Cardiac muscle cell (in vitro differentiated cells and primary cell): ENCODE measurements at regions not wholly inside any gene's neighbourhood (a gene's known extent, or its start where the extent isn't known, plus 50 kb on each side); places are given as distances from the start of the nearest gene placed in this dataset.

Experiments
- DNase-seq, 2 donors: peaks; one replicate each; pipeline versions ENCODE4 v3.0.0 to v3.0.0-alpha.2; 2010 to 2017; ENCODE audit warnings: low read depth in 1 of 2, low spot score in 1 of 2
- H3K27ac ChIP-seq: fragments of 200-600 bp; sonication (generic); 2 replicates; pipeline ENCODE4 v1.5.1; 2016
- H3K27me3 ChIP-seq: fragments of 200-600 bp; sonication (generic); 2 replicates; pipeline ENCODE4 v1.6.0; 2016; ENCODE audit warnings: control low read depth
- H3K36me3 ChIP-seq: fragments of 200-600 bp; sonication (generic); 2 replicates; pipeline ENCODE4 v1.5.1; 2016; ENCODE audit warnings: control low read depth
- H3K4me1 ChIP-seq: fragments of 200-600 bp; sonication (generic); 2 replicates; pipeline ENCODE4 v1.8.1; 2017; ENCODE audit warnings: low read depth, mild to moderate bottlenecking, mixed run types
- H3K4me3 ChIP-seq: fragments of 200-600 bp; sonication (generic); 2 replicates; pipeline ENCODE4 v1.5.1; 2016; ENCODE audit warnings: mild to moderate bottlenecking
- H3K9me3 ChIP-seq: fragments of 200-600 bp; sonication (generic); 2 replicates; pipeline ENCODE4 v1.5.1; 2017; ENCODE audit warnings: low read depth, mild to moderate bottlenecking, control low read depth
- CTCF ChIP-seq: IDR thresholded peaks from 2 replicates; pipeline ENCODE4 v1.5.1; 2012; ENCODE audit warnings: low read depth, mild to moderate bottlenecking, low read length

DNA sequence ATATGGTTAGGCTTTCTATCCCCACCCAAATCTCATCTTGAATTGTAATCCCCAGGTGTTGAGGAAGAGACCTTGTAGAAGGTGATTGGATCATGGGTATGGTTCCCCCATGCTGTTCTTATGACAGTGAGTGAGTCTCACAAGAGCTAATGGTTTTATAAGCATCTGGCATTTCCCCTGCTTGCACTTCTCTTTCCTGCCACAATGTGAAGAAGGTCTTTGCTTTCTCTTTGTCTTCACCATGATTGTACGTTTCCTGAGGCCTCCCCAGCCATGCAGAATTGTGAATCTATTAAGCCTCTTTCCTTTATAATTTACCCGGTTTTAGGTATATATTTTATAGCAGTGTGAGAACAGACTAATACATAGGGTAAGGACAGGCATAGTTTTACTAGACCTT lies 334.5 kb downstream of the TLR4 start:
- Histone ChIP-seq H3K9me3 (no peaks in the 10 kb centered on the region), H3K4me3 (no peak overlapping the region), H3K36me3 (no peaks in the 10 kb centered on the region), H3K27ac (no peak overlapping the region), H3K4me1 (no peaks in the 10 kb centered on the region), H3K27me3 (no peaks in the 10 kb centered on the region)
- no peak for TF ChIP-seq CTCF
- DNase-seq: no peak

DNA sequence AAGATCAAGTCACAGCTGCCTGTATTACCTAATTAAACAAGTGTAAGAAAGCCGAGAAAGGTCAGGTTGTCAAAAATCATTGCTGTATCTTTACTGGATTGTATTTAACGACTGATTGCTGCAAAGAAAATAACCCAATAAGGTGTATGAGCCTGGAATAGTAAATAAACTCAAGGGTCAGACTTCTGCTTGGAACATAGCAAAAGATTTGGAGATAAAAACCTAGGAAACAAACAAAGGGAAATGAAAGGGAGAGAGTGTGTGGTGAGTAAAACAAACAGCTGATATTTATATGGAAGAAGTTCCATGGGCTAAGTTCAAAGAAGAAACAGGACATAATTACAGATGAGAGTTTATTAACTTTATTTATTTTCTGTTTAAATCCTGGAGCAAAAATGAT lies 354.0 kb downstream of the TLR4 start:
- Histone ChIP-seq H3K27me3 (no peaks in the 10 kb centered on the region), H3K9me3 (no peaks in the 10 kb centered on the region), H3K27ac (no peak overlapping the region), H3K4me1 (no peaks in the 10 kb centered on the region), H3K36me3 (no peaks in the 10 kb centered on the region), H3K4me3 (no peak overlapping the region)
- DNase-seq: no peak
- no peak for TF ChIP-seq CTCF

- DNase-seq: peak; percentile 13 to 84
Observed at GRCh38 chr9:118059484-118060278, 355.5 kb downstream of the TLR4 start.

DNA sequence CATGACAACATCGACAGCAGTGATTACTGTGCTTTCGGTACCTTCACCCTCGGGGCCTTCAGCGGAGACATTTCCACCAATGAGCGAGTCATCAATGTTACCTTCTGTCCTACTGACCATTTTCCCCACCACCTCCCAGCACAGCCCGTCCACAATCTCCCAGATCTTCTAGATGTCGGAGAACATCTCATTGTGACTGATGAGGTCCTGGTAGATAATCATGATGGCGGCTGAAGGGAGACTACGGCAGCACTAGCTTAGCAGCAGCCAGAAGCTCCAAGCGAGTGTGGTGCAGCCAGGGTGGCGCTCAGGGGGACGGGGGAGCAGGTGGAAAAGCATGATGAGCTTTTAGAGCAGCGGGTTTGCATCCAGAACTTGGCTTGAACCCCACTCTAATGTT lies 379.0 kb downstream of the TLR4 start:
- TF ChIP-seq CTCF: no peak
- no peak for DNase-seq
- H3K27me3 ChIP-seq: no peaks in the 10 kb centered on the region

More at GRCh38 chr9:118059484-118060278, 355.5 kb downstream of the TLR4 start:
- no peaks in the 10 kb centered on the region for H3K36me3 ChIP-seq
- H3K9me3 ChIP-seq: no peaks in the 10 kb centered on the region
- no peaks in the 10 kb centered on the region for H3K4me1 ChIP-seq
- no peak for TF ChIP-seq CTCF
- no peak overlapping the region for H3K4me3 ChIP-seq
- H3K27ac ChIP-seq: no peak overlapping the region
- no peaks in the 10 kb centered on the region for H3K27me3 ChIP-seq

GRCh38 chr9:118088090-118088489 lies 383.9 kb downstream of the TLR4 start:
- no peak for TF ChIP-seq CTCF
- no peak for DNase-seq
- no peaks in the 10 kb centered on the region for H3K27me3 ChIP-seq
- no peak overlapping the region for H3K4me3 ChIP-seq
- no peaks in the 10 kb centered on the region for H3K9me3 ChIP-seq
- no peaks in the 10 kb centered on the region for H3K36me3 ChIP-seq
- H3K4me1 ChIP-seq: no peaks in the 10 kb centered on the region
- no peak overlapping the region for H3K27ac ChIP-seq

More for the DNA sequence above, 379.0 kb downstream of the TLR4 start:
- Histone ChIP-seq H3K4me3 (no peak overlapping the region), H3K36me3 (no peaks in the 10 kb centered on the region), H3K9me3 (no peaks in the 10 kb centered on the region), H3K27ac (no peak overlapping the region), H3K4me1 (no peaks in the 10 kb centered on the region)
